HG02943 (cell line): ENCODE measurements at regions not wholly inside any gene's neighbourhood (a gene's known extent, or its start where the extent isn't known, plus 50 kb on each side); places are given as distances from the start of the nearest gene placed in this dataset.

Source experiments
- ATAC-seq: cut with Tn5 transposase; IDR thresholded peaks from one replicate; pipeline ENCODE4 v1.9.1; 2021; ENCODE audit warnings: mild to moderate bottlenecking, low read depth, moderate library complexity; ENCODE audit not compliant: unreplicated experiment

- no peak for ATAC-seq
These were observed 128.3 kb downstream of the AACS start for GRCh38 chr12:125193376-125194152.

GRCh38 chr12:125194163-125194773, 129.0 kb downstream of the AACS start:
- no peak for ATAC-seq

GRCh38 chr12:125194987-125195386, 129.8 kb downstream of the AACS start:
- no peak for ATAC-seq

GRCh38 chr12:125197326-125197725, 132.1 kb downstream of the AACS start:
- no peak for ATAC-seq

GRCh38 chr12:125198652-125199051, 133.4 kb downstream of the AACS start:
- ATAC-seq, result no peak

- ATAC-seq, result no peak
These were observed 135.9 kb downstream of the AACS start for GRCh38 chr12:125201090-125201489.

GRCh38 chr12:125201940-125202339, 136.7 kb downstream of the AACS start:
- ATAC-seq, result no peak

GRCh38 chr12:125202421-125202820, 137.2 kb downstream of the AACS start:
- no peak for ATAC-seq

- ATAC-seq, result no peak
These were observed 138.0 kb downstream of the AACS start for GRCh38 chr12:125203145-125203765.

GRCh38 chr12:125205386-125205785, 140.2 kb downstream of the AACS start:
- no peak for ATAC-seq

- ATAC-seq, result no peak
These were observed 141.5 kb downstream of the AACS start for GRCh38 chr12:125206711-125207110.

GRCh38 chr12:125208334-125208733, 143.1 kb downstream of the AACS start:
- no peak for ATAC-seq

- ATAC-seq, result no peak
These were observed 143.7 kb downstream of the AACS start for GRCh38 chr12:125208942-125209341.

GRCh38 chr12:125210104-125210755, 145.0 kb downstream of the AACS start:
- ATAC-seq, result no peak

- ATAC-seq, result no peak
These were observed 146.2 kb downstream of the AACS start for GRCh38 chr12:125211464-125211863.

GRCh38 chr12:125214289-125214688, 149.1 kb downstream of the AACS start:
- no peak for ATAC-seq

GRCh38 chr12:125216756-125217155, 151.5 kb downstream of the AACS start:
- no peak for ATAC-seq

GRCh38 chr12:125217308-125217707, 152.1 kb downstream of the AACS start:
- ATAC-seq, result no peak

- ATAC-seq, result no peak
These were observed 153.7 kb downstream of the AACS start for GRCh38 chr12:125218952-125219351.

GRCh38 chr12:125220404-125221273, 155.4 kb downstream of the AACS start:
- ATAC-seq, result no peak
